GM21526 (cell line): ENCODE measurements at regions not wholly inside any gene's neighbourhood (a gene's known extent, or its start where the extent isn't known, plus 50 kb on each side); places are given as distances from the start of the nearest gene placed in this dataset.
"Not testable (repeated sequence)": the region's sequence is repeated elsewhere in the genome, so short reads cannot be mapped to it uniquely, and the experiment has no call there.

Experiments
- ATAC-seq: cut with Tn5 transposase; IDR thresholded peaks from one replicate; pipeline ENCODE4 v1.9.1; 2021; ENCODE audit warnings: moderate library complexity; ENCODE audit not compliant: unreplicated experiment, low FRiP score

DNA sequence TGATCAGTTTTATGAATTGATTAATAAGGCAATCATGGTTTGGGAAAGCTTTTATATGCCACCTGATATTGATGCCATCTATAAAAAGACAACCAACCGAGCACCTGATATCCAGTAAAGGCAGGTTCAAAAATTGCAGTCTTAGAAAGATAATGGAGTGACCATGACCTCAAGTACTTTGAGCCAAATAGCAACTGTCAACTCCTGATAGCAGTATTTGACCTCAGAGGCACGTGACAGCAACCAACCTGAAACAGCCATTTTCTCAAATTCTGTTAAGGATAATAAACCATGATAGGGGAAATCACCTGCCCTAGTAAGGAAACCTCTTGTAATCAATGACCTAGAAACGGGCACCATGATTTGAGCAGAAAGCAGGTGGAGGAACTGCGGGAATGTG lies 77.1 kb upstream of the NFE2L3 start:
- ATAC-seq = no peak

DNA sequence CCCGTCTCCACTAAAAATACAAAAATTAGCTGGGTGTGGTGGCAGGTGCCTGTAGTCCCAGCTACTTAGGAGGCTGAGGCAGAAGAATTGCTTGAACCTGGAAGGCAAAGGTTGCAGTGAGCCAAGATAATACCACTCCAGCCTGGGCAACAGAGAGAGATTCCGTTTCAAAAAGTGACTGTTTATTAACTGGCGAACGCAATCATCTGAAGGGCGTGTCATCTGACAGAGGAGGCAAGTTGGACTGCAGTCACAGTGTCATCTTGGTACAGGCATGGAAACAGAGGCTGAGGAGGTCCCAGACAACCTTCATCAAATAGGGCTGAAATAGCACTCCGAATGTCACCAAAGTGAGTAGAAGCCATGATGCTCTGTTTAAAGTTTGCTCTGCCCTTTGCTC lies 75.3 kb upstream of the NFE2L3 start:
- ATAC-seq = no peak

DNA sequence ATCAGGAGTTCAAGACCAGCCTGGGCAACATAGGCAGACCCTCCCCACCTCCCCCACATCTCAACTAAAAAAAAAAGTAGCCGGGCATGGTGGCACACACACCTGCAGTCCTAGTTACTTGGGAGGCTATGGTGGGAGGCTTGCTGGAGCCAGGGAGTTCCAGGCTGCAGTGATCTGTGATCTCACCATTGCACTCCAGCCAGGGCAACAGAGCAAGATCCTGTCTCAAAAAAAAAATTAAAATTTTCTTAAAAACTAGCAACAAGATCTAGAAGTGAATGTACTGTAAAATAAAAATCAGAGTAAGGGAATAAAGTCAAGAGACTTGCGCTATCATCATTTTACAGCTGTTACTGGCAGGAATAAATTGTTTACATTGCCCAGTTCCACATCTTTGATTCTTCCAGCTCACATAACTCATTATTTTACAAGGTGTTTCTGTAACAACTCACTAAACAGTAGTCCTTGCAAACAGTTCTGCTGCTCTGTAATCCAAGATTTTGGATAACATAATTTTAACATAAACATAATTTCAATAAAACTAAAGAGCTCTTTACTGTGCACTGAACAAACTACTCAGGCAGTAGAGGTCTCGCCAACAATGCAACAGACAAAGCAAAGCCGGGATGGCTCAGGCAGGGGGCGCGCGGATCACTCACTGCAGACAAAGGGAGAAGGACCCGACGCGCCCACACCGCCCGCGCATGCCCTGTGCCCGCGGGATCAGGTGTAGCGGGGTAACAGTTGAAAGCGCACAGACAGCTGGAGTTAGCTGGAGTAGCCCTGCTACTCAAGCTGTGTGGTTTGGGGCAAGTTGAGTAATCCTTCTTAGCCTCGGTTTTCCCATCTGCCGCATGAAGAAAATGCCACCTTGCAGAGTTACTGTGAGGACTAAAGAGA lies 73.3 kb upstream of the NFE2L3 start:
- peak; percentile 88 for ATAC-seq

DNA sequence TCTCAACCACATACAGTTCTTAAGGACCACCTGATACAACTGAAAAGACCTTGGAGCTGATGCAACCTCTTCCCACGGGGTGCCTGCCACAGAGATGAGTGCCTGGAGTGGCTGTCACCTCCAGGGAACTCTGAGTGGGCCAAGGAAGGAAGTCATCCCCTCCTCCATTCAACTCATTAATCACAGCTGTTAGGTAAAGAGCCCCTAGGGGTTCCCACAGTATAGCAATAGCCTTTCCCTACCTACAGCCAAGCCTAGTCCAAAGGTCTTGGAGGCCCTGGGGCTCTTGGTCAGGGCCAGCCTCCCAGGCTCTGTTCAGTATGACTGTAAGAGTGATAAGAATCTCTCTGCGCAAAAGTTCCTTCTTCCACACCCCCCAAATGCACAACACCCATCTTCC lies 70.4 kb upstream of the NFE2L3 start:
- ATAC-seq = no peak

DNA sequence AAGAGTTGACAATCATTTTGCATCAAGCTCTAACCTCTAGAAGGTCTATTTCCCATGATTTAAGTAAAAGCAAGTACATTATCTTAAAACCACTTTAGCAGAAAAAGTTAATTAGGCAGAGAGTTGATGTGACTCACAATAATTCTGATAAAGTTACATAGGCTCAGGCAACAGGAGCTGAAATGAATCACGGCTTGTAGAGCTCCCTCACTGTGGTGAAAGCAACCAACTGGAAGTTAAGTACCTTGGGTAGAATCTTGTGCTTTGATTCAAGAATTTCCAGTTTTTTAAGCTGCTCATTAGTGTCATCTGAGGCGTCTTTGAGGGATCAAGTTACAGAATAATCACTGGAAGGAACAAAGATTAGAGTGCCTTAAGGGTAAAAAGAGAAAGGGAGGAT lies 68.9 kb upstream of the NFE2L3 start:
- ATAC-seq = no peak

DNA sequence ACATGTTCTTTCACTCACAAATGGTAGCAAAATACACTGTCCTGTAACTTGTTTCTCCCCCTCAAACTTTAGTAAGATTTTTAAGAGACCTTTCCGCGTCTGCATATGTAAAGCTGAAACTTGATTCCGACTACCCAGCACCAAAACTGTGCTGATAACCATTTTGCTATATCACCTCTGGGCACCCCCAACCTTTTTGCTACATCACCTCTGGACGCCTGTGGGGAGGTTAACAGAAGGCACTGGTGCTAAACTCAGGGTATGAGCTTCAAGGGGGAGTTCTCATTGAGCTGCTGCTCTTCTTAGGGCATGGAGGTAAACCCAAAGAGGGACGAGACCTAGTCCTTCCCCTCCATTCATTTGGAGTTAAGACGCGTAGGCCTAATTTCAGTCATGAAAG lies 67.6 kb upstream of the NFE2L3 start:
- ATAC-seq = no peak

DNA sequence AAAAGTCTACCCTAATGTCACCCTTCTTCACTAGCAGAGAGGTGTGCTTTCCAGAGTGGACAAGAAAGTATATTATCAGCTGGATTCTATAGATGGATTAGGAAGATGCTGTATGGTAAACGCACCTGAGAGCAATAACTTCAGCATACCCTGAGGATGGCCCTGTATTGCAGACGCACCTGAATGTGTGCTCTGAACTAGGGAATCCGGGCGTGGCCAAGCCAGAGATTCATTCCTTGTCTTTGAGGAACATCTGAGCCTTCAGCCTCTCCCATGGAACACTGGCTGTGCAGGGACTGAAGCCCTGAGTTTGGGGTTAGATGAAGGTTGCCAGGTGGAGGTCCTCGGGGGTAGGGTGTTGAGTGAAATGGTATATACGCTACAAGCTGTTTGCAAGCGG lies 66.2 kb upstream of the NFE2L3 start:
- ATAC-seq = no peak

DNA sequence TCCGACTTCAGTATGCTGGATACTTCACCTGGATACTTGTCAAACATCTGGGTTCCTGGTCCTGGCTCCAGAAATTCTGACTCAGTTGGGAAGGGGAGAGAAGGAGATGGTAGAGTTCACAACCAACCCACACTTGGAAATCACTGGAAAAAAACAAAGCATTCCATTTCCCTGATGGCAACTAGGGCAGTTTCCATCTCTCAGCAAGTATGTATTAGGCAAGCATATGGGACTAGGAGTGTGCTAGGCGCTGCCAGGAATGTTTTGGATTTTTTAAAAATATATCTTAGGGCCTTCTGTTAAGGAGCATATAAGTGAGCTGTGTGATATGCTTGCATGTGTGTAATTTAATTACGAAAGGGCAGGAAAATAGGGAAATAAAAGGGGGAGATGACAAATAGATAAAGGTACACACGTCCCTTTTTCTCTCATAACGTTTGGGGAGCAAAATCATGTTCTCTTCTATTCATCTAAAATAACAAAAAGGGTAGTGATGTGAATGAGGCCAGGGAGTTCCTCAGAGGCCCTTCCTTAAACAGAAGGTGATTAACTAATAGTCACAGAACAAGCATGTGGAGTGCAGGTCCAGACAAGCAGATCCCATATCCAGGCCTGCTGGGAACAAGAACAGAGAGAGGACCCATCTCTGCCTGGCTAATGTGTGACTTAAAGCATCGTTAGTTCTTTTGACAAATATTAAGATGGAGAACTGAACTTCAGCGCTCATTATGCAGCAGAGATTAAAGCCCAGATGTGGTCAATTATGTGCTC lies 64.5 kb upstream of the NFE2L3 start:
- no peak for ATAC-seq

DNA sequence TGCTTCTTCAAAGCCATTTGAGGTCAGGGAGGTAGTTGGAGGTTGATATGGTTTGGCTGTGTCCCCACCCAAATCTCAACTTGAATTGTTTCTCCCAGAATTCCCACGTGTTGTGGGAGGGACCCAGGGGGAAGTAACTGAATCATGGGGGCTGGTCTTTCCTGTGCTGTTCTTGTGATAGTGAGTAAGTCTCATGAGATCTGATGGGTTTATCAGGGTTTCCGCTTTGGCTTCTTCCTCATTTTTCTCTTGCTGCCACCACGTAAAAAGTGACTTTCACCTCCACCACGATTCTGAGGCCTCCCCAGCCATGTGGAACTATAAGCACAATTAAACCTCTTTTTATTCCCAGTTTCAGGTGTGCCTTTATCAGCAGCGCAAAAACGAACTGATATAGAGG lies 62.5 kb upstream of the NFE2L3 start:
- not testable (repeated sequence) for ATAC-seq

DNA sequence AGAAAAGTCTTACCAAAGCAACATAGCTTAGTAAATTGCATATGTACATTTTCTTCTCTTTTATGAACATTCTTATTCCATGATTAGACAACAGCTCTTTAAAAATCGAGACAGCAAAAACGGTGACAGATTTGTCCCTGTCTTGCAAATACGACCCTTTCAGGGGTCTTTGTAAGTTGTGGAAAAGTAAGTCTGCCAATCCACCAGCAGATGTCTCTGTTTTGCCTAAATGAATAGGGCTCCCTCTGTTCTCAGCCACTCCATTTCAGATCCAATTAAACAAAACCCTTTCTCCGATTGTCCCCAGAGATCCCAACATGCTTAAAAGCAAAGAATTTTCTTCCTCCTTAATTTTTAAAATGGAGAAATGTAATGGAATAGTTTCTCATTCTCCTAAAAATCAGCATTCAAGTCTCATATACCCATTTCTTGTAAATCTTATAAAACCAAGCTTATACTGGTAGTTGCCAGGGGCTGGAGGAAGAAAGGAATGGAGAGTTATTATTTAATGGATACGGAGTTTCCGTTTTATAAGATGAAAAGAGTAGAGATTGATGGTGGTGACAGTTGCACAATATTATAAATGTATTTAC lies 61.0 kb upstream of the NFE2L3 start:
- no peak for ATAC-seq

DNA sequence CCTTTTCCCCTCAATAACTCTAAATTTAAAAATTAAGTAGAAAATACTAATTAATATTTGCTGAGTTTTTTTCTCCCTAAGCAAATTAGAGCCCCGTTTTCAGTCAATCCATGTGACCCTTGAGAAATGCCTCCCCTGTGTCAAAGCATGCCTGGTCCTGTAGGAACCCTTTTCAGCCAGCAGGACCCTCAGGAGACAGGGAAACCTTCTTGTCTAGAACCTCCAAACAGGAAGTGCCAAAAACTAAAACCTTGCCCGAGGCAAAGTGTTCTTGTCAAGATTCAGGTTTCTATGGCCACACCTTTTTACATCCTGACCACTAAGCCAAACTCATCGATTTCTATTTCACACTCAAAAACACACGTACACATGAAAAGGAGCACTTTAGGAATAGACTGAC lies 60.1 kb upstream of the NFE2L3 start:
- ATAC-seq = no peak

DNA sequence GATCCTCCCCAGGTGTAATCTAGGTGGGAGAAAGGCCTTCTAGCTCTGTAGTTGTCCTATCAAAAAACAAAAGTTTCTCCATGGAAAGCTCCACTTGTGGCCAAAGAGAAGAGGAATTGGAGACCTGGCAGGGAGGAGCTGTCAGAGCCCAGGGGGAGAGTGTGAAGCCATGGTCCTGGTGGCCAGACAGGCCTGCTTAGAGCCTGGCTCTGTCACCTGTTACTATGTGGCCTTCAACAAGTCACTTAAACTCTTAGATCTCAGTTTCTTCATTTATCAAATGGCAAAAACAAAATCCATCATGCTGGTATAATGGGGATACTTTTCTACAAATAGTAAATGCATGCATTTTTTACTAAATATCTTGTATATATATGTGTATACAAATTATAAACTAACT lies 59.0 kb upstream of the NFE2L3 start:
- no peak for ATAC-seq

DNA sequence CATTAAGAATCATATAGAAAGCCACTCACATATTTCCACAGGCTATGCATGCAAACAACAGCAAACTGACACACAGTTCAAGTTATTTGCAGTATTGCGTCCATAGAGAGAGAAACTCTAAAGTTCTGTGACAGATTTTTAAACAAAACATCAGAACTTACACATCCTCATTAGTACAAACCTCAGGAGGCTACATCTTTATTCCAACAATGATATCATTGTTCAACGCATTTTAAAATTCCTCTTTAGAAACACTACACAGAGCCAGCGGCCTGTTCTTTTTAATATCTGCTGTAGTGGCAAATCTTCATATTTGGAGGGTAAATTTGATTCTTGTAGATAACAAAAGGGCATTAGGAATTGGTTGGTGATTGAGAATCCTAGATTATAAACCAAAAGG lies 55.9 kb upstream of the NFE2L3 start:
- ATAC-seq = no peak

DNA sequence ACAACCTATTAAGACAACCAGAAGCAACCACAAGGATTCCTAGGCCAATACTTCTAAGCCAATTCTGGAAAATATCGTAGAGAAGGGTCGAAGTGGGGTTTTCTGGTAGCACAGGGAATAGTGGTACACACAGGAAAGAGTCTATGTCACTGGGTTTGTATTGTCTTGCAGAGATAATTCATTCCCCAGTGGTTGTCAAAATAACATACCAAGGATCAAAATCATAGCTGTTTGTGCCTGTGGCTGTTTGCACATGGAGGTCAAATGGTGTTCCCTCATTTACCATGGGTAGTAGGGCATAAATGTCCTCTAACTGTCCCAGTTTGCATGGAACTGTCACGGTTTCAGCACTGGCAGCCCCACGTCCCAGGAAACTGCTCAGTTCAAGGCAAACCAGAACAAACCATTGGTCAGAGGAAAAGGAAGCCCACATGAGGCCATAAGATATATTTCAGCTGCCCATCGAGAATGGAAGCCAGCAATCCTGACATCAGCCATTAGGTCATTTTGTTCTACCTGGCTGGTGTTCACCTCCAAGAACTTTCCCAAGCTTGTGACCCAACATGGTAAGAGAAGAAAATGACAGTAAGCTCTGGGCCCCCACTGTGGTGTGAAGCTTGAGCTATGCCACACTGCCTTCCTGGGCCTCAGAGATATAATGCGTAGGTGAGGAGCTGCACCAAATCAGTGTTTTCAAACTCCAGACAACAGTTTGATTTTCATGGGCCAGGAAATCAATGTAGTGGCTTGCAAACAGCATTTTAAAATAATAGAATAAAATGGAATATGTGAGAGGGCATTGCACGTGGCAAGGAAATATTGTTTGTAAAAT lies 53.9 kb upstream of the NFE2L3 start:
- no peak for ATAC-seq

DNA sequence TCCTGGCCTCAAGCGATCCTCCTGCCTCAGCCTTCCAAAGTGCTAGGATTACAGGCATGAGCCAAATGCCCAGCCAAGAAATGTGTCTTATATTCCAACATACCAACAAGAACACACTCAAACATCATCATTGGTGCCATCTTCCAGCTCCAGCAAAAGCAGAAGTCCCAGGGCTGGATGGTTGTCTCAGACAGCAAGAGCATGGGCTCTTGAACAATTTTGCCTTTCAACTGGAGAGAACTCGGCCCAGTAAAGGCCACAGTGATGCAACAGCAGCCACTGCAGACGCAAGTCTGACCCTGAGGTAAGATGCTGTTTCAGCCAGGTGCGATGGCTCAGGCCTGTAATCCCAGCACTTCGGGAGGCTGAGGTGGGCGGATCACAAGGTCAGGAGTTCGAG lies 52.8 kb upstream of the NFE2L3 start:
- no peak for ATAC-seq

DNA sequence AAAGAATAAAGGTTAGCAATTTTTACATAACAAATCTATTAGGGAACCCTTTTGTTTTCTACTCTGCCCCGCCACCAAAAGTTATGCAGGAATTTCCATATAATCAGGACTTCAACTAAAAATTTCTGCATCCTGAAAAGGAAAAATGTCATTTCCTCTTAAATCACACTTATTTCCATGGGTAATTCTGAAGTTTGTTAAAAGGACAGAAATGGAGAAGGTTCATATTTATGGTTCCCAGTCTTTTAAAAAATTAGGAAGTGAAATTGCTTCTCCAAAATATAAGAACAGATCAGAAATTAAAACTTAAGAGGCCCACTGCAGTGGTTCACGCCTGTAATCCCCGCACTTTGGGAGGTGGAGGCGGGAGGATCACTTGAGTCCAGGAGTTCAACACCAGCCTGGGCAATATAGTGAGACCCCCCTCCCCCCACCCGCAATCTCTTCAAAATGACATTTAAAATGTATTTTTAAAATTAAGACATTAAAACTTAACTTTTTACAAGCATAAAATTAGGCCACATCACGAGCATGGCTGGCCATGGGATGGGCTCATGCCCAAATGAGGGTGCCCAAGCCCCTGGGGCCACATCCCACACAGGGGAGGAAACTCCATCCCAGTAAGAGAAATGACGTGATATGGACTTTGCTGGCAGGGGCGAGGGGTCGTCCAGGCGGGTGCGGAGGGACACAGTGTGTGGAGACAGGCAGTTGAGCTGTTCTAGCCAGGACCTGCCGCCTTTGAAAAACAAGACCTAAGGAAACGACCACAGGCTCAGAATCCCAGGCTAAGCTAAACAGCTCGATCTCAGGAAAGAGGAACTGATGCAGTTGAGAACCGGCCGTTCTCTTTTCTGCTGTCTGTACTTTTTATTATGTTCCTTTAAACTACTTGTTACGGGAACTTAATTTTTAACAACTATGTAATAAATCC lies 51.3 kb upstream of the NFE2L3 start:
- ATAC-seq = no peak

DNA sequence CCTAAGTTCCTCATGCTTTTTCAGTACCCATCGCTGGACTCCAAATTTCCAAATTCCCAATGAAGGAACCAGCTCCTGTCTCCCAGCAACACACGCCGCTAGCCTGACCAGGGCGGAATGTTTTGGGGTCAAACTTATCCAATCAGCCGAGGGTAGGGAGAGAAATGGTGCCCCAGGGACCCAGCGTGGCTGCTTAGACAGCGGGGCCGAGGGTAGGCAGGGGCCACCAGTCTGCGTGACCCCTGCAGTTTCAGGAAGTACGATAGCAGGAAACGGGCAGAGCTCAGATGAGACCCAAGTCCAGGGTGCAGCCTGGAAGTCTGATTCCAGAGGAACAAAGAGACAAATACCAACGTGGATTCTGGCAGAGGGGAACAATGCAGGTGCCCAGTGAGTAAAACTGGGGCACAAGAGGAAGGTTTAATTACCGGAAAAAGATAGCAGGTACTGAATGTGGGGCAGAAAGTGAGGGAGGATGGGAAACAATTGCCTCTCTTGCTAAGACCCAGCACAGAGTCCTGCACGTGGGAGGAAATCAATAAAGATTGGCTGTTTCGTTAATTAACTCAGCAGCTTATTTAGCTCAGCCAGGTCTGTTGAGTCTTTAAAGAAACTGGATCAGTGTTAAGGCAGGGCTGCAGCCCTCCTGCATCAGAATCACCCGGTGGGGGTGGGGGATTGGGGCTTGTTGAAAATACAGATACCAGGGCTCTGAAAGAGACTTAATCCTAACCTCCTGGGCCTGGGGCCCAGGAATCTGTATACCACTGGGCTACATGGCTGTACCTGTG lies 50.4 kb upstream of the NFE2L3 start:
- ATAC-seq = no peak

DNA sequence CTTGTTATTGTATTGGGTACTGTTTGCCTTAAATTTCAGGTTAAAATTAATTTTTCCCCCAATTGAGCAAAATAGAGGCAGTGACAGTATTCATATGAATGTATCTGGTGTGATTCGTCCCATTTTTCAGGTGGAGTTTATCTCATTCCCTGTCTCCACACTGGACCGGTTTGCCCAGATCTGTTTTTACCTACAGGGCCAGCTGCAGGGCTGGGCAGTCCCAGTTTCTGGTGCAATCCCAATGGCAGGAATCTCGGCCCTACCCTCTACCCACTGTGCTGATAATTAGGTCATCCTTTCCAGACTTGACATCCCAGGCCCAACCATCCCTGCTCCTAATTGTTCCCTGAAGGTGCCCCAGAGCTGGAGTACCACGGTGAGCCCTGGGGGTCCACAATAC lies 49.8 kb upstream of the NFE2L3 start:
- ATAC-seq = no peak
